Caco-2 (cell line): ENCODE measurements at regions not wholly inside any gene's neighbourhood (a gene's known extent, or its start where the extent isn't known, plus 50 kb on each side); places are given as distances from the start of the nearest gene placed in this dataset.

Source experiments
- BruUV-seq: library from RNA; stranded (reverse); fragments of 400-500 nt; replicated peaks from 2 replicates; lab custom pipeline; 2021; lab: Mats Ljungman, UMichigan
- CTCF ChIA-PET: fragments of 300-600 bp; sonication (Branson Sonifier 250); formaldehyde crosslinking; loops from one replicate; lab custom pipeline; 2022; ENCODE audit warnings: antibody characterized with exemption; lab: Charles Lee
- POLR2A ChIA-PET: fragments of 300-600 bp; sonication (Branson Sonifier 250); formaldehyde crosslinking; loops from one replicate; lab custom pipeline; 2022; ENCODE audit warnings: antibody characterized with exemption; lab: Charles Lee
- DNase-seq, 2 experiments: peaks; one replicate each; pipeline versions ENCODE4 v3.0.0 to v3.0.0-alpha.2; 2020 to 2022
- H3K27me3 ChIP-seq: replicated peaks from 2 replicates; pipeline ENCODE4 v1.6.0; 2011; ENCODE audit warnings: low read length; ENCODE audit not compliant: control insufficient read depth, insufficient read depth
- H3K36me3 ChIP-seq: 2 replicates; pipeline ENCODE4 v1.5.1; 2011; ENCODE audit warnings: low read length; ENCODE audit not compliant: control insufficient read depth, insufficient read depth
- H3K4me1 ChIP-seq: fragments of 250-450 bp; sonication (Bioruptor Pico); 2 replicates; pipeline ENCODE4 v1.5.1; 2020; ENCODE audit warnings: mild to moderate bottlenecking
- H3K4me3 ChIP-seq: 2 replicates; pipeline ENCODE4 v1.5.1; 2011; ENCODE audit warnings: low read depth, mild to moderate bottlenecking, control low read depth, low read length
- H3K9me3 ChIP-seq: fragments of 250-450 bp; sonication (Bioruptor Pico); 2 replicates; pipeline ENCODE4 v1.5.1; 2020; ENCODE audit warnings: mild to moderate bottlenecking, moderate library complexity
- H3K27ac Mint-ChIP-seq: one replicate; pipeline ENCODE4 v1.8.0; 2022; ENCODE audit warnings: mixed read lengths; ENCODE audit not compliant: unreplicated experiment
- H3K27me3 Mint-ChIP-seq: one replicate; pipeline ENCODE4 v1.8.0; 2022; ENCODE audit warnings: mixed read lengths; ENCODE audit not compliant: insufficient read depth, unreplicated experiment
- H3K36me3 Mint-ChIP-seq: one replicate; pipeline ENCODE4 v1.8.0; 2022; ENCODE audit warnings: mild to moderate bottlenecking, mixed read lengths; ENCODE audit not compliant: insufficient read depth, unreplicated experiment
- H3K4me1 Mint-ChIP-seq: one replicate; pipeline ENCODE4 v1.8.0; 2022; ENCODE audit warnings: low read depth, mixed read lengths; ENCODE audit not compliant: unreplicated experiment
- H3K4me3 Mint-ChIP-seq: one replicate; pipeline ENCODE4 v1.8.0; 2022; ENCODE audit warnings: mild to moderate bottlenecking, moderate library complexity, mixed read lengths; ENCODE audit not compliant: unreplicated experiment
- H3K9me3 Mint-ChIP-seq: one replicate; pipeline ENCODE4 v1.8.0; 2022; ENCODE audit warnings: mixed read lengths; ENCODE audit not compliant: unreplicated experiment
- CTCF ChIP-seq, 2 experiments: fragments of 200-600 bp in 1 of 2; IDR thresholded peaks; 1 replicate in 1 of 2; 2 replicates in 1 of 2; pipeline versions ENCODE4 v1.5.1 to v1.8.0; 2011 to 2022; ENCODE audit warnings: antibody characterized with exemption in 1 of 2, control low read depth in 1 of 2, inconsistent platforms in 1 of 2, low read depth in 1 of 2, low read length in 1 of 2, mild to moderate bottlenecking in 1 of 2, moderate library complexity in 1 of 2; ENCODE audit not compliant: insufficient read depth in 1 of 2, severe bottlenecking in 1 of 2, unreplicated experiment in 1 of 2
- intact Hi-C: fragments of 100-400 bp; cut with micrococcal nuclease; formaldehyde crosslinking; loops from one replicate; pipeline ENCODE4 v1.10.0; 2022; ENCODE audit not compliant: unreplicated experiment

GRCh38 chr1:22311461-22311860 is 140.2 kb upstream of the ZBTB40 start:
- Histone ChIP-seq H3K36me3 (no peaks in the 10 kb centered on the region), H3K4me1 (no peaks in the 10 kb centered on the region), H3K27me3 (no peaks in the 10 kb centered on the region), H3K4me3 (no peak overlapping the region), H3K9me3 (no peaks in the 10 kb centered on the region)
- no peak overlapping the region for H3K4me3 Mint-ChIP-seq
- intact Hi-C loops = no loop called here
- peaks cover 6% of the 10 kb centered on the region for H3K27me3 Mint-ChIP-seq
- ChIA-PET CTCF (no interaction called here), POLR2A (no interaction called here)
- H3K9me3 Mint-ChIP-seq = no peaks in the 10 kb centered on the region
- no peaks in the 10 kb centered on the region for H3K4me1 Mint-ChIP-seq
- BruUV-seq = no TSS peak
- no peak for TF ChIP-seq CTCF (IDR thresholded peaks at IDR 0.05; ENCODE audit: insufficient read depth in 1 of 2, low read depth in 1 of 2, low read length in 1 of 2, severe bottlenecking in 1 of 2, unreplicated experiment in 1 of 2)
- DNase-seq = no peak
- no peak overlapping the region for H3K27ac Mint-ChIP-seq
- no peaks in the 10 kb centered on the region for H3K36me3 Mint-ChIP-seq

- CTCF ChIA-PET = no interaction called here
- Histone ChIP-seq H3K27me3 (no peaks in the 10 kb centered on the region), H3K9me3 (no peaks in the 10 kb centered on the region), H3K36me3 (no peaks in the 10 kb centered on the region), H3K4me1 (no peaks in the 10 kb centered on the region), H3K4me3 (no peak overlapping the region)
- BruUV-seq = no TSS peak
- no peaks in the 10 kb centered on the region for H3K9me3 Mint-ChIP-seq
- H3K4me3 Mint-ChIP-seq = no peak overlapping the region
- POLR2A ChIA-PET = no interaction called here
- no peak for DNase-seq
- H3K36me3 Mint-ChIP-seq = no peaks in the 10 kb centered on the region
- H3K4me1 Mint-ChIP-seq = no peaks in the 10 kb centered on the region
- no peak overlapping the region for H3K27ac Mint-ChIP-seq
- no peaks in the 10 kb centered on the region for H3K27me3 Mint-ChIP-seq
- intact Hi-C loops = no loop called here
- no peak for TF ChIP-seq CTCF (IDR thresholded peaks at IDR 0.05; ENCODE audit: insufficient read depth in 1 of 2, low read depth in 1 of 2, low read length in 1 of 2, severe bottlenecking in 1 of 2, unreplicated experiment in 1 of 2)
These were observed 138.3 kb upstream of the ZBTB40 start for GRCh38 chr1:22313321-22313720.

GRCh38 chr1:22314706-22315105 is 136.9 kb upstream of the ZBTB40 start:
- POLR2A ChIA-PET = no interaction called here
- intact Hi-C loops = no loop called here
- Mint-ChIP-seq H3K36me3 (no peaks in the 10 kb centered on the region), H3K4me1 (no peaks in the 10 kb centered on the region), H3K27ac (no peak overlapping the region), H3K27me3 (no peaks in the 10 kb centered on the region), H3K9me3 (no peaks in the 10 kb centered on the region), H3K4me3 (no peak overlapping the region)
- Histone ChIP-seq H3K4me3 (no peak overlapping the region), H3K36me3 (no peaks in the 10 kb centered on the region), H3K9me3 (no peaks in the 10 kb centered on the region), H3K27me3 (no peaks in the 10 kb centered on the region), H3K4me1 (no peaks in the 10 kb centered on the region)
- TF ChIP-seq CTCF (IDR thresholded peaks at IDR 0.05; ENCODE audit: insufficient read depth in 1 of 2, low read depth in 1 of 2, low read length in 1 of 2, severe bottlenecking in 1 of 2, unreplicated experiment in 1 of 2) = no peak
- CTCF ChIA-PET = no interaction called here
- no peak for DNase-seq
- no TSS peak for BruUV-seq
